Stimulated activated CD8-positive, alpha-beta memory T cell treated with anti-CD3 and anti-CD28 coated beads, Interleukin-7, amount 100 ng/mL, for 48 hours (primary cell): ENCODE measurements at regions not wholly inside any gene's neighbourhood (a gene's known extent, or its start where the extent isn't known, plus 50 kb on each side); places are given as distances from the start of the nearest gene placed in this dataset.

Experiments used
- DNase-seq, 2 donors: peaks; one replicate each; pipeline ENCODE4 v3.0.0-alpha.2; 2020; ENCODE audit warnings: low read depth in 1 of 2; ENCODE audit errors: extremely low read depth in 1 of 2

DNA sequence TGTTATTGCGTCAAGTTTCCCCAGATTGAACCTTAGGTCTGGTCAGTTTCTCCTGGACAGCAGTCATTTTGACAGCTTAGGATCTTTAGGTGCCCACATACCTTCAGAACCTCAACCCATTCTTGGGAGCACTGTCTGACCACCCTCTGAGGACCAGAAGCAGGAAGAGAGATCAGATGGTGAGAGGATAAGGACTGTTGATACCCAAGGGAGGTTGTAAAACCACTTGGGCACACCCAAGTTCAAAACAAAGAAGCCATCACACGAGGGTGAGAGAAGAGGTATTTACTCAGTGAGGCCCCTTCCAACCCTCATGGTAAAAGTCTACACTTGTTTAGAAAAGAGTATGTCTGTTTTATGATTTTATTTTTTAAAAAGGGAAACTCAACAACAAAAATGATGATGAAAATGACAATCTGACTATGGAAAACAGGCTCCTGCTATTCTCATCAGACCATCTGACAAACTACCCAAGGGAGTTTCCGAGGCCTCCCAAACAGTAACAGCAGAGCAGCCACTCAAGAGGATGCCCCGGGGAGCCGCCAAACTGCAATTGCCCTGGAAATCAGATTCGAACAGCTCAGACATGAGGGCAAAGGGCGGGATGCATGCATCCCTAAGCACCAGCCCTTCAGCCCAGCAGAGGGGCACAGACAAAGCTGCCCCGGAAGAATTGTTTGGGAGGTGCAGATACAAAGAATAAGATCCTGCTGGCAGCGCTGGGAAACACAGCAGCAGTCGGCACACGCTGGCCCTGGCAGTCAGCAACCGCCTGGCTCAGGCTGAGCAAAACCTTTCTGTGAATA lies 162.6 kb upstream of the PLEKHG7 start:
- DNase-seq, result no peak

DNA sequence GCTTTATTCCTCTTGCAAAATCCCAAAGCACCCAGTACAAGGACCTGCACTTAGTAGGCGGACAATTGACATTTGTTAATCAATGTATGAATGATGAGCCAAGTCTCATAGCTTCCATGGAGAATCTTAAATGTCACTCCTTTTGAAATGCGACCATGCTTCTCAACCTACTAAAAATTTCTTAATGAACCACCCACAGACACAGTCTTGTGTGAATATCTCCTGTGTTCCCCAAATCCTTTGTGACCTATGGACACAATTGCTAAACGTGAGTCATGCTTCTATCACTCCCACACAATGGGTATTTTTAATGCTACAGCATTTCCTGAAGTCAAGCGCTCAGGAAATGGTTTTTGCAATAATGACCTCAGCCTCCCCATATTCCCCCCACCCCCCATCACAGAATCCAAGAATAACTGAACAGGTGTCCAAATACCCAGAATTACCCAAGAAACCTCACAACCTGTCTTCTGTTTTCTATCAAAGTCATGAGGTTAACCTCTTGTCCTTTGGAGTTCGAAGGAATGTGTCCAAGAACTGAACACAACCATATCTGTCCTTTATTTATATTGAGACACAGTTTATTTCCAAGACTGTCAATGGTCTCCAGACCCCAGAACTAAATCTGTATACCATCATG lies 163.6 kb upstream of the PLEKHG7 start:
- DNase-seq, result no peak

DNA sequence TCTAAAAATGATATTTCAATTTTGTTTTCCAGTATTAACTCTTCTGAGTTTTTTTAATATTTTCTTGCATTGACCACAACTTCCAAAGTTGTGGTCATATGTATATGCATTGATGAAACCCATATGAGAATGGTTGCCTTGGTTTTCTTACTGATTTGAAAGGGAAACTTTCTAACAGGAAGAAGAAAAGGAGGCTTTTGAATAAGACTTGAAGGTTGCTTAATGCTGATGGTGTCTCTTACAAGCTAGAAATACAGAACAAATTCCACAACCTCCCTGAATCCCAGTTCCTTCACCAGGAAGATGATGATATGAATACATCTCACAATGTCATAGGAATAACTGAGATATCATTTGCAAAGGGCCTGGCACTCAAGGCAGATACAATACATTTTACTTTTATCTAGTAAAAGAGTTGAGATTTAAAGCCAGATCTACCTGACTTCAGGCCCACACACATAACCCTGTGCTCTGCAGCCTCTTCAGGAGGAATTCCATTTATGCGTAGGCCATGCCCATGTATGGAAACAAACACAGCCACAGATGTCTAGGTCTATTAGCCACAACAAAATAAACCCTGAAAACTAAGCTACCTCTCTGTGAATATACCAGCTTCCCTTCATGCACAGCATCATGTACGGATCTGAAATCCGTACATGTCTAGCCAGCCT lies 165.4 kb upstream of the PLEKHG7 start:
- no peak for DNase-seq

DNA sequence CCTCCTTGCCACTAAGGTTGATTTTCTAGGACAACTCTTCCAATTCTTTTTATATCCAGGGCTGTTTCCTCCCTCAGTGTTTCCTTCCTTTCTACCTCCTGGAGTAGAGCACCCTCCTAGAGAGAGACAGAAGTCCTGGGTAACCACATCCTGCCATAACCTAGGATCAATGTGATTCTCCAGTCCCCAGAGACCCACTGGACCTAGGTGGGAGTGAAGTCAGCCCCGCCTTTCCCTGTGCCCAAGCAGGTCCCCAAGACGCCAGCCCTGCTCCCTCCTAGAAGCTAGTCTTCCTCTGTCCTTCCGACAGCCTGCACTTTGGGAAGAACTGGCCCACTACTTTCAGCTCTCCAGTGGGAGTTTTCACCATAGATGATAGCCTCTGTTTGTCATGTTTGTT lies 166.8 kb upstream of the PLEKHG7 start:
- DNase-seq, result no peak

DNA sequence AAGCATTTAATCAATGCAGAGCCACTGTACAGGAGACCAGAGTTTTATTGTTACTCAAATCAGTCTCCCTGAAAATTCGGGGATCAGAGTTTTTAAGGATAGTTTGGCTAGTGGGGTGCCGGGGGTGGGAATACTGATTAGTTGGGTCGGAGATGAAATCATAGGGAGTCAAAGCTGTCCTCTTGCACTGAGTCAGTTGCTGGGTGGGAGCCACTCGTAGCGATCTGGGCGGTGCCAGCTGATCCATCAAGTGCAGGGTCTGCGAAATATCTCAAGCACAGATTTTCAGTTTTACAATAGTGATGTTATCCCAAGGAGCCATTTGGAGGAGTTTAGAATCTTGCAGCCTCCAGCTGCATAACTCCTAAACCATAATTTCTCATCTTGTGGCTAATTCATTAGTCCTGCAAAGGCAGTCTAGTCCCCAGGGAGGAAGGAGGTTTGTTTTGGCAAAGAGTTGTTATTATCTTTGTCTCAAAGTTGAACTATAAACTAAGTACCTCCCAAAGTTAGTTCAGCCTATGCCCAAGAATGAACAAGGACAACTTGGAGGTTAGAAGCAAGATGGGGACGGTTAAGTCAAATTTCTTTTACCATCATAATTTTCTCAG lies 169.4 kb upstream of the PLEKHG7 start:
- no peak for DNase-seq

GRCh38 chr12:92530706-92531105 lies 172.1 kb upstream of the PLEKHG7 start:
- DNase-seq, result no peak

GRCh38 chr12:92529944-92530343 lies 172.8 kb upstream of the PLEKHG7 start:
- DNase-seq, result no peak

DNA sequence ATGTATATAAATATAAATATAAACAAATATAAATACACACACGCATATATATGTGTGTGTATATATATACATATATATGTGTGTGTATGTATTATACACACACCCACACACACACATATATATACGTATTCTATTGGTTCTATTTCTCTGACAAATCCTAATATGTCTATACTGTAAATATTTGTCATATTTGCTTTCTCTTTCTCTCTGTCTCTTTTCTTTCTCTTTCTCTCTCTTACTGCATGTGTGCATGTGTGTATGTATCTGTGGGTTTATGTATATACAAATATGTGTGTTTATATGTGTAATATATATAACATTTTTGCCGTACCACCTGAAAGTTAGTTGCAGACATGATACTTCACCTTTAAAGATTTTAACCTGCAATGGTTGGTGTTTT lies 174.2 kb upstream of the PLEKHG7 start:
- no peak for DNase-seq

GRCh38 chr12:92528097-92528496 lies 174.7 kb upstream of the PLEKHG7 start:
- DNase-seq, result no peak

- DNase-seq, result no peak
Observed at GRCh38 chr12:92524489-92524888, 178.3 kb upstream of the PLEKHG7 start.

DNA sequence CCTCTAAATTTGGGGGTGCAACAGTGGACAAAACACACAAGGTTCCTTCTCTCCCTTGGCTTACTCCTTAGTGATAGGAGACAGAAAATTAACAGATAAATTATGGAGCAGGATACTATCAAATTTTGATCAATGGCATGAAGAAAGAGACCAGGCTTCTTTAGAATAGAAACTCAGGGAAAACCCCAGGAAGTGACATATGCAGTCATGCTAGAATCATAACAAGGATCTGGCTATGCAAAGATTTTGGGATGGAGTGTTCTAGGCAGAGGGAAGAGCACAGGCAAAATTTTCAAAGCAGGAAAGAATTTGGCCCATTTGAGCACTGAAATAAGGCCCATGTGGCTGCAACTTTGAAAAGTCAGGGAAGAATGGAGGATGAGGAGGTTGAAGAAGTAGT lies 182.3 kb upstream of the PLEKHG7 start:
- DNase-seq, result no peak

DNA sequence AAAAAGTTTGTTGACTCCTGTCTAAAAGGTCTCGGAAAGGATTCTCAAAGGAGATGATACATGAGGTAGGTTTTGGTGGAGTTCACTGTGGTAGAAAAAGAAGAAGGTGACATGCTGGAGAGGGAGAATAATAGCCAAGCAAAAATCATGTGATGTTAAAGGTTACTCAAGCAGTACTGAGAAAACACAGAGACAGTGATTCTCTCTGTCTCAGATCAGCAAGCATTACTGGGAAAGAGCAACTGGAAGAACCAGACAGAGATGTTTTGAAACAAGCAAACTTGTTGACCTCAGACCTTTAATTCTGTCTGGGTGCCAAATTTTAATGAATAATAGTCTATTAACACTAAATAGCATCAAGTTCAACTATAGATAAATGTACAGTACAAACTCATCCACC lies 183.5 kb upstream of the PLEKHG7 start:
- DNase-seq, result no peak

- DNase-seq, result no peak
Observed at GRCh38 chr12:92518071-92518470, 184.7 kb upstream of the PLEKHG7 start.

DNA sequence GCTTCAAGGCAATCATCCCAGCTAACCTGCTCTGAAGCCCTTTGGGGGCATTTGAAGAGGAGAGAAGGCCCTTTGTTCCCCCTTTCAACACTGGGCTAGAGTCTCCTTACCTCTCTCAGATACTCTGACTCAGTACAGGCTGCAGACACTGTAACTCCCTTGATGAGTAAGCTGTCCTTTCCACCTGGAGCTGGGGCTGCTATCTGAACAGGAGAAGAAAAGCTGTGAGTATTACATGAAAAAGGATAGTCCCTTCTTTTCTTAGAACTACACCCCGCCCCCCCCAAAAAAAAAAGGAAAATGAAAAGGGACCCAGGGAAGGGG lies 186.6 kb upstream of the PLEKHG7 start:
- DNase-seq, result no peak

DNA sequence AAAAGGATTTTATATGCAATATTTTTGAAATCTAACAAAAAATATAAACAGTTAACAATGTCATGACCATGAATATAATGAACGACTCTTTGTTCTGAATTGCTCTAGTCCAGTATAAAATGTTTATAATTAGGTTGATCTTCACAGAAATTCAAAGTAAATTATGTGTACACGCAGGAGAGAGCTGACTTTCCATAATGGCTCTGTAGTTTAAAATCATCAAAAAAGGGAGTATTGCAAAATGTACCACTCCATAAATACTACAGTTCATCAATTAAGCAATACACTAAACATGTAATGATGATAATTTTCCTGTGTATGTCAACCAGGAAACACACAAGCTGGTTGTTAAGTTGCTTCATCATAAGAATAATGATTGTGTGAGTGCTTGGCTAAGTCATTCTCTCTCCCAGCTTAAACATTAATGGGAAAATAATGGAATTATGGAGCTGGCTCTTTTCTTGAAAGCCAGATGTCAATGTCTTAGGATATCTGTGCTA lies 189.5 kb upstream of the PLEKHG7 start:
- no peak for DNase-seq

DNA sequence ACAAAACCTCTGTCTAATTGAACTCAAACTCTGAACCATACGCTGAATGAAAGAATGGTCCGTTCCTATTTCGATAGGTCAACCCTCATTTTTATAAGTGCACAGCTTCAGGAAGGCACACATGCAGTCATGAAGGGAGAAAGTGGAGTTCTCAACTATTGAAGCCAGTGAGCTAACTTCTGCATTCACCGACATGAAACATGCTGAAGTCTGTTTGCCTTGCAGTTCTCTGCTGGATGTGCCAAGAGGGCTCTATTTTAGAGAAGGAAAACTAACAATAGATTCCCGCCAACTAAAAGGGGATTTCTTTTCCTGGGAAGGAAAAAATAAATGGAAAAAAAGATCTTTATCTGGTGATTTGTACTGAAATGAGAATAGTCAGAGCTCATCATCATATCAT lies 191.0 kb upstream of the PLEKHG7 start:
- DNase-seq, result no peak

DNA sequence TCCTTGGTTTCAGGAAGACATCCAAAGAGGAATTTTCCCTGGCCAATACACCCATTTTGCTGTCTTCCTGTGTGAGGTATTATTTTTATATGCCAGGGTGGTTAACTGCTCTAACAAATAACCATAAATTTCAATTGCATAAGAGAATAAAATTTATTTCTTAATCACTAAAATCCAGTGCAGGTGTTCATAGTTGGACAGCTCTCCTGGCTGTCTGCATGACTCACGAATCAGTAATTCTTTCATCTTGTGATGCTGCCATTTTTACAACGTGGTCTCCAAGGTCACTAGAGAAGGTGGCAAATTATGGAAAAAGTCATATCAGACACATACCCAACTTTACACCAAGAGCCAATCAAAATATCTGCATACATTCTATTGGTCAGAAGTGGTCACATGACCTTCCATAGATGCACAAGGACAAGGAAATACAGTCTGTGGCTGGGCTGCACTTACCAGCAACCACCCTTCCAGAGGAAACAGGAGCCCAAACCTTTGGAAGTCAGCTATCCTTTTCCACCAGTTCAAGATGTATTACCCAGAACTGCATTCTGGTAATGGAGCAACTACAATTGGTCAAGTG lies 193.5 kb upstream of the PLEKHG7 start:
- DNase-seq, result no peak

DNA sequence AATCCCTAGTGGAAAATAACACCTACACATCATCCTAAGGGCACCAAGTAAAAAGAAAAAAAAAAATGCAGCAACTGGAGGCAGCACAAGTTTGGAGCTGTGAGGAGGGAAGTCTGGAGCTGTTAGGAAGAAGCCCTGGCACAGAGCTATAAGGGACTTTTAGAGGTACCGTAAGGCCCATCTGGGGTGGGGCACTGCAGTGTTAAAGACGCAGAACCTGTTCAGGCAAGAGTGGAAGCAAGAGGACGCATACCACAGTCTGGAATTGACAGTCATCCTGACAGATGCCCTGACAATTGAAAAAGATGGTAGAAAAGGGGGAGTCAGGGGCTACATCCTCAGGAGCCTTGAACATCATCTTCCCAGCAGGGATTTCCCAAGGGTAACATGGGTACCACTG lies 195.9 kb upstream of the PLEKHG7 start:
- DNase-seq, result no peak

GRCh38 chr12:92506460-92506859 lies 196.3 kb upstream of the PLEKHG7 start:
- no peak for DNase-seq

GRCh38 chr12:92505254-92506231 lies 197.2 kb upstream of the PLEKHG7 start:
- DNase-seq, result no peak
